GM12864 (cell line): ENCODE measurements at regions not wholly inside any gene's neighbourhood (a gene's known extent, or its start where the extent isn't known, plus 50 kb on each side); places are given as distances from the start of the nearest gene placed in this dataset.

Experiments
- DNase-seq: peaks from one replicate; pipeline ENCODE4 v3.0.0-alpha.2; 2011; ENCODE audit warnings: low read depth
- H3K4me3 ChIP-seq: 2 replicates; pipeline ENCODE4 v1.5.1; 2011; ENCODE audit warnings: mild to moderate bottlenecking, low read depth, low read length, control low read depth
- CTCF ChIP-seq: IDR thresholded peaks from 2 replicates; pipeline ENCODE4 v1.5.1; 2011; ENCODE audit warnings: low read depth, mild to moderate bottlenecking, moderate library complexity, low read length, control low read depth, inconsistent platforms; ENCODE audit errors: missing control alignments

DNA sequence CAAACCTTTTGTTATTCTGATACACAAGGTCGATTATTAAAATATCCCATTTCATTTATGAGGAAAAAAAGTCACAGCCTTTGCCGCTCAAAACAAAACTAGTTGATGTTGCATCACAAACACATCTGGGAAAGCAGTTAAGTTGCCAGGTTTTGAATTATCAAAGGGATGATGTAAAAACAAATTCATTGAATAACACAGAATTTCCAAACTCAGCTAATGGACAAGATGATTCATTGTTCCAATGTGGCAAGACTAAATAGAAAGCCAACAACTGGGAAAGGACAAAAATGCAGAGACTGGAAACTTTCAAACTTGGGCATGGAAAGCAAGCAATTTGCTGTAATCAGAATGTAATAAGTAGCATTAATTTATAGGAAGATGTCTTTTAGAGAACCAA, 610.0 kb upstream of the ZNF385D start:
- H3K4me3 ChIP-seq = no peak overlapping the region
- no peak for TF ChIP-seq CTCF
- DNase-seq = no peak

DNA sequence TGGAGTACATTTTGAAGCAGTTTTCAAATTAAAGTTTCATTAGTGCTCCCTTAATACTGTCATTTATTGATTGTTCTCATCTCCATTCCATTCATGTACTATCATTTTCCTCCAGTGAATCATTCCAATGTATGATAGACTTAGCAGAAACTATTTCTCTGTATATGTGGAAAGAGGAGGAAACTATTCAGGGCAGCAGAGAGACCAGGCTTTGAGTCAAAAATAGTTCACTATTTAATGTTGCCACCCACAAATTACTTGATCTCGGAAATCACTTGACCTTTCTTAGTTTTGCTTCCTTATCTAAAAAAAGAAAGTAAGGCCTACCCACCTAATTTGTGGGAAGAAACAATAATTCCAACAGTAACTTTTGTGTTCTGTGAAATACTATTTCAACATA, 610.5 kb upstream of the ZNF385D start:
- no peak for DNase-seq
- TF ChIP-seq CTCF = no peak

DNA sequence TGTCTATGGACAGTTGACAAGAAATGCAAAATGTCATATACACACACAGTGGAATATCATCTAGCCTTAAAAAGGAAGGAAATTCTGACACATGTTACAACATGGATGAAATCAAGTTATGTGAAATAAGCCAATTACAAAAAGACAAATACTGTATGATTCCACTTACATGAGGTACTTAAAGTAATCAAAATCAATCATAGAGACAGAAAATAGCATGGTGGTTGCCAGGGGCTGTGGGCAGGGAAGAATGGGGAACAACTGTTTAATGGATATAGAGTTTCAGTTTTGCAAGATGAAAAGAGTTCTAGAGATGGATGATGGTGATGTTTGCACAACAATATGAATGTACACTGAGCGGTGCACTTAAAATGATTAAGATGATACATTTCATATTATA, 613.8 kb upstream of the ZNF385D start:
- H3K4me3 ChIP-seq = no peak overlapping the region
- no peak for TF ChIP-seq CTCF
- DNase-seq = no peak

More for the DNA sequence above, 610.5 kb upstream of the ZNF385D start:
- H3K4me3 ChIP-seq = no peak overlapping the region

GRCh38 chr3:22366781-22367180, 615.8 kb upstream of the ZNF385D start:
- no peak overlapping the region for H3K4me3 ChIP-seq
- DNase-seq = no peak
- TF ChIP-seq CTCF = no peak

DNA sequence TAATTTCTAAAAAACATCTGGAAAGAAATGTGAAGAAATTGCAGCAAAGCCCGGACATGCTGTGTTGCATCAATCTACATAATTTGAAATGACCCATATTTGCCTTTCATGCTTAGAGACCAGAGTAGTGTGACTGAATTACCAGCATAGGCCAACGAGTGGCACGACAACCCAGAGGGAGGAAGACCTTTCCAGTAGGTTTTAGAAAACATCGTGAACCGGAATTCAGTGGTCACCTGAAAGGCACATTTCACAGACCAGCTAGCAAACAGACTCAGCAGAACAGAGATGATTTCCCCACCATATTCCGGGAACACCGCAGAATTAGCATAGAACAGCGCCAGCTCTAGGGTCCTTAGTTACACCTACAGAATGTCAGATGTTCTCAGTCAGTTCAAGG, 620.0 kb upstream of the ZNF385D start:
- no peak for TF ChIP-seq CTCF
- DNase-seq = no peak

GRCh38 chr3:22371607-22372291, 620.7 kb upstream of the ZNF385D start:
- no peak overlapping the region for H3K4me3 ChIP-seq
- TF ChIP-seq CTCF = no peak
- no peak for DNase-seq

More for the DNA sequence above, 620.0 kb upstream of the ZNF385D start:
- H3K4me3 ChIP-seq = no peak overlapping the region

DNA sequence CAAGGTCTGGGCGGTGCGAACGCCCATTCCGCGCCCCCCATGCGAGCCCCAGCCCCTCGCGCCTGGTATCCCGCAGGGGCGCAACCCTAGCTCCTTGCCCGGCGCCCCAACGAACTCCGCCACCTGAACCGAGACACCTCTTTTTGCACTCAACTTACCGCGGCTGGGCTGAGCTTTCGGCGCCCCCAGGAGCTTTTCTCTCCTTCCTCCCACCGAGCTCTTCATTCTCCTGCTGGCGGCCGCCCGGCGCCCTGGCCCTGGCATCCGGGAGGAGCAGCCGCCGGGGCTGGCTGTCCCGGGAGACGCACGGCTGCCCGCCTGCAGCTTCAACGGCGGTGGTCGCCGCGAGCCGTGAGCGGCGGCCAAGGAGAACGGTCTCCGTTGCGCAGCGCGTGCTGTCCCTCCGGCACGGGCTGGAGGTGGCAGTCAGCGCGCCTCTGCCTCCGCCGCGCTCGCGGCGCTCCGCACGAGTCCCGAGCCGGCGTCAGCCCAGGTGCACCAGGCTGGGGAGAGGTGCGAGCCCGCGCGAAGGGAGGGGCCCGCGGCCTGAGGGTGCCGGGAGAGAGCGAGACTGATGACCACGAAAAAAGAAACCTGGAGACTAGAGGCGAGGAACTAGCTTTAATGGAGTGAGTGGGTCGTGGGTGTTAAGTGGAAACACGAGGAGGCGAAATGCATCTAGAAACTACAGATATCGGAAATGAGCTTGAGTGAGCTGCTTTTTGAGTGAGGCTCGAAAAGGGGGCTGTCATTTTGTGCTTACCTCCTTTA, 621.5 kb upstream of the ZNF385D start:
- no peak for TF ChIP-seq CTCF
- H3K4me3 ChIP-seq = no peak overlapping the region
- DNase-seq = no peak
